GM12878 (cell line): ENCODE measurements at regions not wholly inside any gene's neighbourhood (a gene's known extent, or its start where the extent isn't known, plus 50 kb on each side); places are given as distances from the start of the nearest gene placed in this dataset.

Source experiments
- BACH1 ChIP-seq: fragments of 450-650 bp; IDR thresholded peaks from 2 replicates; pipeline ENCODE4 v1.6.1; 2017; ENCODE audit warnings: mild to moderate bottlenecking, borderline replicate concordance
- CTCF ChIP-seq, 3 experiments: IDR thresholded peaks in 2 of 3; conservative IDR thresholded peaks in 1 of 3; 2 replicates each; pipeline ENCODE4 v1.5.1; 2011; ENCODE audit warnings: low read depth in 3 of 3, low read length in 3 of 3, mild to moderate bottlenecking in 3 of 3, control low read depth in 2 of 3, moderate library complexity in 2 of 3, inconsistent platforms in 1 of 3, mixed read lengths in 1 of 3; ENCODE audit not compliant: control insufficient read depth in 2 of 3, insufficient read depth in 1 of 3; ENCODE audit errors: extremely low read depth in 1 of 3
- EP300 ChIP-seq, 2 experiments: fragments of 150-350 bp in 1 of 2; IDR thresholded peaks; 2 replicates each; pipeline ENCODE4 v1.6.1; 2011 to 2012; ENCODE audit warnings: low read depth in 2 of 2, low read length in 2 of 2, borderline replicate concordance in 1 of 2, improper control_type of control experiment in 1 of 2, inconsistent platforms in 1 of 2; ENCODE audit not compliant: control insufficient read depth in 1 of 2
- IRF3 ChIP-seq: fragments of 450-650 bp; IDR thresholded peaks from 2 replicates; pipeline ENCODE4 v1.6.1; 2014; ENCODE audit warnings: mild to moderate bottlenecking
- NR2C2 ChIP-seq: IDR thresholded peaks from 2 replicates; pipeline ENCODE4 v1.6.1; 2011; ENCODE audit warnings: borderline replicate concordance, low read depth; ENCODE audit not compliant: control insufficient read depth, insufficient read length
- PML ChIP-seq: IDR thresholded peaks from 2 replicates; pipeline ENCODE4 v1.6.1; 2012; ENCODE audit warnings: low read length, inconsistent platforms
- POLR2A ChIP-seq: IDR thresholded peaks from 2 replicates; pipeline ENCODE4 v1.6.1; 2011; ENCODE audit warnings: low read depth, mild to moderate bottlenecking, low read length
- RAD51 ChIP-seq: fragments of 450-650 bp; IDR thresholded peaks from 2 replicates; pipeline ENCODE4 v1.6.1; 2016; ENCODE audit warnings: moderate library complexity, mild to moderate bottlenecking, inconsistent platforms
- RELA ChIP-seq: fragments of 450-650 bp; IDR thresholded peaks from 2 replicates; pipeline ENCODE4 v1.8.0; 2014; ENCODE audit warnings: borderline replicate concordance; ENCODE audit not compliant: partially characterized antibody
- REST ChIP-seq: IDR thresholded peaks from 2 replicates; pipeline ENCODE4 v1.6.1; 2012; ENCODE audit warnings: mild to moderate bottlenecking, low read depth, low read length
- RFX5 ChIP-seq: IDR thresholded peaks from 2 replicates; pipeline ENCODE4 v1.6.1; 2011; ENCODE audit warnings: low read depth, low read length, improper control_type of control experiment
- ZBED1 ChIP-seq: IDR thresholded peaks from 2 replicates; pipeline ENCODE4 v1.6.1; 2016; ENCODE audit warnings: borderline replicate concordance
- ZBTB4 ChIP-seq: fragments of 450-650 bp; formaldehyde crosslinking; IDR thresholded peaks from 2 replicates; pipeline ENCODE4 v1.4.0; 2022; ENCODE audit warnings: mild to moderate bottlenecking, moderate library complexity
- ZNF687 ChIP-seq: fragments of 450-650 bp; IDR thresholded peaks from 2 replicates; pipeline ENCODE4 v1.6.1; 2017; ENCODE audit warnings: mild to moderate bottlenecking, moderate library complexity

- TF ChIP-seq RAD51 (no peak), RFX5 (no peak), POLR2A (no peak), BACH1 (no peak), ZBTB4 (CRISPR knock-in tag) (no peak), CTCF (IDR thresholded peaks at IDR 0.05 in 2 of 3, conservative IDR thresholded peaks at IDR 0.05 in 1 of 3; ENCODE audit: control insufficient read depth in 2 of 3, extremely low read depth in 1 of 3, insufficient read depth in 1 of 3, low read depth in 3 of 3, low read length in 3 of 3) (no peak), EP300 (IDR thresholded peaks at IDR 0.05; ENCODE audit: borderline replicate concordance in 1 of 2, control insufficient read depth in 1 of 2, low read depth in 2 of 2, low read length in 2 of 2) (no peak), ZBED1 (no peak), PML (no peak), REST (no peak), IRF3 (no peak), NR2C2 (no peak), ZNF687 (no peak), RELA (no peak)
These were observed 615.4 kb upstream of the SEMA3D start for GRCh38 chr7:85802211-85802610.
